ENCODE measurements at regions not wholly inside any gene's neighbourhood (a gene's known extent, or its start where the extent isn't known, plus 50 kb on each side); places are given as distances from the start of the nearest gene placed in this dataset.

DNA sequence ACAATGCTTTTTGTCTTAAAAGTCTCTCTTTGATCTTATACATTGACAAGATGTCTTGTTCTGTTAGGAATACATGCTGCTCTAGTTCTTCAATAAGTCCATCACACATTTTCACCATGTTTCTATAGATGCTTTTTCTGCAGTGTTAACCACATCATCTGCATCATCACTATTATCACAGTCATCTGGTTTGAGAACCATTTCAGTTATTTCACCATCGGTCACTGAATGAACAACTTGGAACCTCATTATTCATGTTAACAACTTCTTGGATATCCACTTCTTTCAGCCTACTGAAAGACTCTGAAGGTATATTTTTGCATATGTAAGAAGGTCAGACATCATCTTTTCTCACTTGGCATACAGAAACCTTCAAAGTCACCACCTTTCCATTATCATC, 975.2 kb downstream of the STIM2 start:
- TF ChIP-seq, protein P1, sequence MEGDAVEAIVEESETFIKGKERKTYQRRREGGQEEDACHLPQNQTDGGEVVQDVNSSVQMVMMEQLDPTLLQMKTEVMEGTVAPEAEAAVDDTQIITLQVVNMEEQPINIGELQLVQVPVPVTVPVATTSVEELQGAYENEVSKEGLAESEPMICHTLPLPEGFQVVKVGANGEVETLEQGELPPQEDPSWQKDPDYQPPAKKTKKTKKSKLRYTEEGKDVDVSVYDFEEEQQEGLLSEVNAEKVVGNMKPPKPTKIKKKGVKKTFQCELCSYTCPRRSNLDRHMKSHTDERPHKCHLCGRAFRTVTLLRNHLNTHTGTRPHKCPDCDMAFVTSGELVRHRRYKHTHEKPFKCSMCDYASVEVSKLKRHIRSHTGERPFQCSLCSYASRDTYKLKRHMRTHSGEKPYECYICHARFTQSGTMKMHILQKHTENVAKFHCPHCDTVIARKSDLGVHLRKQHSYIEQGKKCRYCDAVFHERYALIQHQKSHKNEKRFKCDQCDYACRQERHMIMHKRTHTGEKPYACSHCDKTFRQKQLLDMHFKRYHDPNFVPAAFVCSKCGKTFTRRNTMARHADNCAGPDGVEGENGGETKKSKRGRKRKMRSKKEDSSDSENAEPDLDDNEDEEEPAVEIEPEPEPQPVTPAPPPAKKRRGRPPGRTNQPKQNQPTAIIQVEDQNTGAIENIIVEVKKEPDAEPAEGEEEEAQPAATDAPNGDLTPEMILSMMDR (IDR thresholded peaks at IDR 0.05; ENCODE audit: control insufficient read depth, extremely low read depth, insufficient read depth), result no peak
- DNase-seq (ENCODE audit: low read depth), result no peak
- no peak overlapping the region for H3K4me3 ChIP-seq (ENCODE audit: low read depth, low read length)

DNA sequence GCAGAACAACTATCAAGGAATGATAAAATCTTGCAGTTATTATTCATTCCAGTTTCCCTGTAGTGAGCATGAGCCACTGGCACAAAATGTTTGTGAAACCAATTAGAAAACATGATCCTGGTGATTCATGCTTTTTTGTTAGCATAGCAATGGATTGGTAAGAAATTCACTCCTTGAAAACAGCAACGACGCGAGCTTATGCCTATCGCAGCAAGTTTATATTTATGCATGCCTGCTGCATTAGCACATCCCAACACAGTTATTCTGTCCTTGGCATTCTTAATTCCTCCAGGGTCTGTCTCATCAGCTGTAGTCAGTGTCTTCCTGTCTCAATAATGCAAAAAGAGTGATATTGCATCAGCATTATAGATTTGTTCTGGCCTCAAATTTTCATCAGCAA, 975.9 kb downstream of the STIM2 start:
- TF ChIP-seq, protein P1 (IDR thresholded peaks at IDR 0.05; ENCODE audit: control insufficient read depth, extremely low read depth, insufficient read depth), result no peak
- H3K4me3 ChIP-seq (ENCODE audit: low read depth, low read length), result no peak overlapping the region
- no peak for DNase-seq (ENCODE audit: low read depth)

DNA sequence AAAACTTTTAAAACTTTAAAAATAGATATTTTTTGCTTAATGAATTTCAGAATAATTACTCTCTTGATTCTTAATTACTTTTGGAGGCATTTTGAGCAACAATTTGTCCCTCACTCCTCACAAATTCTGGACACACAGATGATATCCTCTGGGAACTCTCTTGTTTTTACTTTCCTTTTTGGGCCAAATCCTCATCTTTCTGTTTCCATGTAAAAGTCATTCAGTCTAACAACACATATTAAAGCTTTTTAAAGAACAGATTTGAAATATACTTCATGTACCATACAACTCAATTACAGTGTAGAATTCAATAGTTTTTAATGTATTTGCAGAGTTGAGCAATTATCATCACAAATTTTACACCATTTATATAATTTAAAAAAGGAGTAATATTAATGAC, 983.1 kb downstream of the STIM2 start:
- no peak overlapping the region for H3K4me3 ChIP-seq (ENCODE audit: low read depth, low read length)
- TF ChIP-seq, protein P1 (IDR thresholded peaks at IDR 0.05; ENCODE audit: control insufficient read depth, extremely low read depth, insufficient read depth), result no peak
- no peak for DNase-seq (ENCODE audit: low read depth)

DNA sequence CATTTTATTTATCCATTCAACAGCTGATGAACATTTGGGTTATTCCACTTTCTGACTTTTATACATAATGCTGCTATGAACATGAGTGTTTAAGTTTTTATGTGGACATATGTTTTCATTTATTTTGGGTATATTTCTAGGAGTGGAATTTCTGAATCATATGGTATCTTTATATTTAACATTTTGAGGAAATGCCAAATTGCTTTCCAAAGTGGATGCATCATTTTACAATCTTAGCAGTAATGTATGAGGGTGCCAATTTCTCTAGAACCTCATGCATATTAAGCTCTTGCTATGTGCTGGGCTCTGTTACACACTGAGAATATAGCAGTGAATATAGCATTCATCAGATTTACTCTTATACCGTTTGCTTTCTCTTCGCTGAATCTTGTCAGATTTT, 983.7 kb downstream of the STIM2 start:
- H3K4me3 ChIP-seq (ENCODE audit: low read depth, low read length), result no peak overlapping the region
- TF ChIP-seq, protein P1 (IDR thresholded peaks at IDR 0.05; ENCODE audit: control insufficient read depth, extremely low read depth, insufficient read depth), result no peak
- no peak for DNase-seq (ENCODE audit: low read depth)

DNA sequence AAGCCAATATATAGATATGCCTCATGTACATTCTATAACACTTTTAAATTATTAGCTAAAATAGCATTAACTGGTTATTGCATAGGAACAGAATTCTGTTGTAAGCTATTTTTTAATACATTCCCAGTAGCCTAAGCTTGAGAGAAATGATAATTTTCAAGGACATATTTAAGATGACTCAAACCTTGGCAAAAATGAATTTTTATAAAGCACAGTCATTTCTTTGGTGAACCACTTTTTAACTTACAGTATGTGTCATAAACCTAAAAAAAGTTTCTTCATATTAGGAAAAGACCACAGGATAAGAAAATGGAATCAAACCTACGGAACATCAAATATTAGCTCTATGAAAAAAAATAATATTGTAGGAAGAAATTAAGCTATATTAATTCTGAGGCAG, 986.3 kb downstream of the STIM2 start:
- DNase-seq (ENCODE audit: low read depth), result no peak
- TF ChIP-seq, protein P1 (IDR thresholded peaks at IDR 0.05; ENCODE audit: control insufficient read depth, extremely low read depth, insufficient read depth), result no peak
- no peak overlapping the region for H3K4me3 ChIP-seq (ENCODE audit: low read depth, low read length)

DNA sequence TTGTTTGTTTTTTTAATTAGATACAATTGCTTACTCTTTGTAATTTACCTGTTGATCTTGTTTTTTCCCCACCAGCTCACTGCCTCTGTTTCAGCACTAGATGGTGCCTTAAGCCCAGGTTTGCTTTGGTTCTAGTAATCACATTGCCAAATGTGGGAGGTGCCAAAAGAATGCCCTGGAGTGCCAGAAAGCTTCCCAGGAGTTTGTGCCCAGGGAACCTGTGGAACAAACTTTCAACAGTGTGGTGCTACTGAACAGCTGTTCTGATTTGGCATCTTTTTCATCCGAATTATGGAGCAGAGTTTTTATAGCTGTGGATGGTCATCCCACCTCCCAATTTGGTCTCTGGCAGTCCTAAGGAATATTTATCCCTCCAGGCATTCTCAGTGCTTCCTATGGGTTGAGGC, 1000.7 kb downstream of the STIM2 start:
- H3K4me3 ChIP-seq (ENCODE audit: low read depth, low read length), result no peak overlapping the region
- TF ChIP-seq, protein P1 (IDR thresholded peaks at IDR 0.05; ENCODE audit: control insufficient read depth, extremely low read depth, insufficient read depth), result peak; percentile 92
- peak; percentile 85 for DNase-seq (ENCODE audit: low read depth)

DNA sequence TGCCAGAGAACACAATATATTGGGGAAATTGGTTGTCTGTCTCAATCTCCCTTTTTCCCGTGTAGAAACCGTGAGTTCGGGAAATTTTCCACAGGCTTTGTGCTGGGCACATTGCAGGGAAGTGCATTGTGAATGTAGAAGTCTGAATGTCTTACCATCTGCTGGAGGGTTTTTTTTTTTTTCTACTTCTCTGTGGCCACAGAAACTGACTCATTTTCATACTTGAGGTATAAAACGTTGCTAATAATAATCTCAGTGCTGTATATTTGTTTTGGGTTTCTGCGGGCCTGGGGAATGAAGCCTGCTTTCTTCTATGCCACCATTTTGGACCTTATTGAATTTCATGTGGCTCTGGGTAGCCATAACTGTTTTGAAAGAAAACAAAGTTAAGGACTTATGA, 1001.2 kb downstream of the STIM2 start:
- H3K4me3 ChIP-seq (ENCODE audit: low read depth, low read length), result no peak overlapping the region
- no peak for DNase-seq (ENCODE audit: low read depth)
- TF ChIP-seq, protein P1 (IDR thresholded peaks at IDR 0.05; ENCODE audit: control insufficient read depth, extremely low read depth, insufficient read depth), result no peak

Measured in LNCaP clone FGC (cell line).